Ramos (cell line): ENCODE measurements at regions not wholly inside any gene's neighbourhood (a gene's known extent, or its start where the extent isn't known, plus 50 kb on each side); places are given as distances from the start of the nearest gene placed in this dataset.

ENCODE experiments used
- in situ Hi-C: fragments of 300-500 bp; cut with MboI; formaldehyde crosslinking; loops from one replicate; pipeline ENCODE4 v1.14.3; 2022; ENCODE audit warnings: low sequenced_read_pairs; ENCODE audit not compliant: unreplicated experiment

GRCh38 chr7:17474724-17475344, 176.4 kb downstream of the AHR start:
- in situ Hi-C loops = no loop called here

DNA sequence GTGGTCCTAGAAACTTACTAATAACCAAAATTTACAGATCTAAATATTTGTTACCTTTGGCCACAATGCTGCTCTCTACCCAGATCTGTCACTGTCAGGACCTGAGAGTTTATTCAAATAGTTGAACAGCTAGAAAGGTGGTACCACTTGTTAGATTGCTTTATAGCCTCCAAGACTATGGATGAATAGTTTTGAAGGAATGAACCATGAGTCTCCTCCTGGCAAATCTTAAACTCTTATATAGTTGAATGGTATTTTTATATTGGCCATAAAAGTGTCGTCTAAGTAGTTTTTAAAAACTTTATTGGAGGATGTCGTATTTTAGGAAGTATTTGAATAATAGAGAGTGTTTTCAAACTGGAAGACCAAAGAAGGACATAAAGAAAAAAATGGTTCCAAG, 178.7 kb downstream of the AHR start:
- in situ Hi-C loops = no loop called here

DNA sequence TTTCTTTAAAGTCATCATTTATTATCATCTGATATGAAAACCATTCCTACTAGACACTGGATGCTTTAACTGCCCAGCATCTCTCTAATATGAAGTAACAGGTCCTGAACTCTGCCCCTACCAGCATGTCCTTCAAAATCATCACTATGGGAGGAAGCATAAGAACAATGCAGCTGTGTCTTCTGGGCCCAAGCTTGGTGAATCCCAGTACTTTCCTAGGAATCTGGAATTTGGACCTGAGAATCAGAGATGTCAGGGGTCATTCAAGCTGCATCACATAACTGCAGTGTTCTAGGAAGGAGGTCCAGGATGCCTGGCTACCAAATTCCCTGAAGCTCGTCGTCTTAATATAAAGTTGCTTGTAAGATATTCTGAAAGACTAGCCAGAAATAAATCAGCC, 182.7 kb downstream of the AHR start:
- in situ Hi-C loops = no loop called here

DNA sequence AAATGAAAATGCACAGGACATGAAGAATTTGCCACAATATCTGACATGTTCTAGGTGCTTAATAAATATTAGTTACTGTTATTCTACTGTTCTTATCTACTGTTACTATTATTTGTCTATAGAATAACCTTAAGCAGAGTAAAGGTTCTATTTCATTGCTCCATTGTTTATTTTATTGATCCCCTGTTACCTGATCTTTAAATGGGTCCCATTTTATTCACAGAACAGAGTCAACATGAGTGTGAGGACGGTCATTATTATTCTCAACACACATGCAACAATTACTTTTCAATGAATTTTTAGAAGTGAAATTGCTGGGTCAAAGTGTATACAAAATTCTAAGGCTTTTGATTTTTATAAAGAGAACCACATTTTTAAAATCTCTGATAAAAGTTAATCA, 186.9 kb downstream of the AHR start:
- in situ Hi-C loops = no loop called here

- in situ Hi-C loops = no loop called here
Measured at GRCh38 chr7:17485904-17486303, 187.5 kb downstream of the AHR start.

GRCh38 chr7:17486835-17487234, 188.4 kb downstream of the AHR start:
- in situ Hi-C loops = no loop called here

DNA sequence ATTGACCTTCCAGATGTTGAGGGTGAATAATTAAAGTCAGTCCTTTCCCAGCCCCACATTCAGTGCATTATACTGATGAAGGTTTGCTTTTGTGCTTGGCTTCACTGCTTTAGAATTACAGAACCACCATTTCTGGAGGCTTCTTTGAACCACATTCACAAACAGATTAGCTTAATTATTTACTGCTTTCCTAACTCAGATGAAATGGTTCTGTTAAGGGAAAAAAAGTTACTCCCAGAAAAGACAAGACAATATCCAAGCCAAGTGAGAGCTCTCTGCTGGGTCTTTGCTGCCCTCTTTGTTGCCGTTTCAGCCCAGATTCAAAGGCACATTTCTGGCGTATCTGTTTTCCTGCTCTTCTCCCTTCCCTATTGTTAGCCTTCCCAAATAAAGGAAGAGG, 188.9 kb downstream of the AHR start:
- in situ Hi-C loops = no loop called here

DNA sequence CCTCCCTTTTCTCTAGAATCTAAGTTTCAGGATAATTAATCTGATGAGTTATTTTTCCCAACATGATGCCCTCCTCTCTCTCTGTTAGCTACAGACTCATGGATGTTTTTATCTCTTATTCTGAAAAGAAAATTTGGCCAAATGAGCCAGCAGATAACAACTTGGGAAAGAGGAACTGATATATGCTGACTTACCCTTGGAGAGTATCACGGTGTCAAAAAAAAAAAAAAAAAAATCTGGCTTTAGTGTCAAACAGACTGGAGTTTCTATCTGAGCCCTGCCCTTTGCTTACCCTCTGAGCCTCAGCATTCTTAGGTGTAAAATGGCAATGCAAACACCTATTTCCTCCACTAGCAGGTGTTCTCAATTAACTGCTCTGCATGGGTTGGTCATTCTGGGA, 190.4 kb downstream of the AHR start:
- in situ Hi-C loops = no loop called here

- in situ Hi-C loops = no loop called here
Measured at GRCh38 chr7:17489961-17490360, 191.5 kb downstream of the AHR start.

GRCh38 chr7:17490825-17491224, 192.4 kb downstream of the AHR start:
- in situ Hi-C loops = no loop called here

GRCh38 chr7:17492437-17492836, 194.0 kb downstream of the AHR start:
- in situ Hi-C loops = no loop called here

DNA sequence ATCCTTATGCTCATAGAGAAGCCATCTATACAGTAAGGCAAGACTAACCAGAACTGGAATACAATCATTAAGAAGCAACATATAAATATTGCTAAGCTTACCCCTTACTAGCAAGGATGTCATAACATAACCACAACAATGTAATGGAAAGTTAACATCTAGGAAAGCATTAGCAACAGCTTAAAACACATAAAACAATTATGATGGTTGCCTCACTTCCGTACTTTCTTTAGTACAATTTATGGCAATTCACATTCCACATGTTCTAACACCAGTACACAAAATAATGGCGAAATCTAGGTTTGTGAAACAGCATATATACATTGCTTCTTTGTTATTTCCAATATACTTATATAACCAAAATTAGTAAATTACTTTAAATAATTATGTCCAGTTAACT, 195.0 kb downstream of the AHR start:
- in situ Hi-C loops = no loop called here

DNA sequence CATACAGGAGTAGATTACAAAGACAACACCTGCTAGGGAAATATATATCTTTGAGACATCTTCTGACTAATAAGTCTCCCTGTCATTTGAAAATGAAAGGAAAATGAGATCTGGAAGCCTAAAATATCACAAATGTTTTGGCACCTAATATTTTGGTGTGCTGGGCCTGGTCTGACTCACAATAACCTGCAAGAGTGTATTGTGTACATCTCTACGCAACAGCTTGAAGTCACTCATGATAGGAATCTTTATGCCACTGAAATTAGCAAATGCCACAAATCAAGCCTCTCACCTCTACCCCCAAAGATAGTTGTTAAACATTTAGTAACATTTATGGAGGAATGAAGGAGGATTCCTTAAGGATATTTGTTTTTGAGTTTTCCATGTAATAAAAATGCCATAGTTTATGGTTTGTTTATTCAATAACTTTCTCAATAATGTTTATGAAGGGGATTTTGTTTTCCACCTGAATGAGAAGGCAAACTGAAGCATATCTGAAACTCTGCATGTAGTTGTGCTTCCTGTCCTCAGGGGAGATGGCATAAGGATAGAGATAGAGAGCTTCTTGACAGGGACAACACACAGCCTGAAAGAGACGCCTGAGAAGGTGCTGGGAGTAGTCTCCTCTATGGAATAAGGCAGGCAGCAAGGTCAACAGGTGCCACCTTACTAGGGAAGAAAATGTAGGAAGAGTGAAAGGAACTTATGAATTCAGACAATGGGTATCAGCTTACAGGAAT, 197.4 kb downstream of the AHR start:
- in situ Hi-C loops = no loop called here

- in situ Hi-C loops = no loop called here
Measured at GRCh38 chr7:17497136-17497535, 198.7 kb downstream of the AHR start.

DNA sequence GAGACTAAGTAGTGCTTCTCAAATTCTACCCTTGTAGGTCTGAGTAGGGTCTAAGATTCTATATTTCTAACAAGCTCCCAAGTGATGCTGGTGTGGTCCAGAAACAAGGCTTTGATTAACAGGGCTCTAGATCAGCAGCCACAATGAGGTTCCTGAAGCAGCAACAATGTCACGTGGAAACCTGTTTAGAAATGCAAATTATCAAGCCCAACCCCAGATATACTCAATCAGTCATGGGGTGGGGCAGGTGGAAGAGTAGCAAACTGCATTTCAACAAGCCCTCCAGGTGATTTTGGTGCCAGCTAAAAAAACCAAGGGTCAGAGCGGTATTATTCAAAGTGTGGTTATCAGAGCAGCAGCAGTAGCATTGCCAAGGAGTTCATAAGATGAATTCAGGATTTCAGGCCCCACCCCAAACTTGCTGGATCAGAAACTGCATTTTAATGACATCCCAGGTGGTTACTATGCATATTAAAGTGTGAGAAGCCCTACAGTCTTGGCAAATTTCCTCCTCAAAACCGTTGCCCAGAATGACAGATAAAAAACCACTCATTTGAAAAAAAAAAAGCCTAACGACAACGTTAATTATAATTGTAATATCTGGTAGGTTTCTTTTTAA, 199.2 kb downstream of the AHR start:
- in situ Hi-C loops = no loop called here

- in situ Hi-C loops = no loop called here
Measured at GRCh38 chr7:17498230-17498629, 199.8 kb downstream of the AHR start.

DNA sequence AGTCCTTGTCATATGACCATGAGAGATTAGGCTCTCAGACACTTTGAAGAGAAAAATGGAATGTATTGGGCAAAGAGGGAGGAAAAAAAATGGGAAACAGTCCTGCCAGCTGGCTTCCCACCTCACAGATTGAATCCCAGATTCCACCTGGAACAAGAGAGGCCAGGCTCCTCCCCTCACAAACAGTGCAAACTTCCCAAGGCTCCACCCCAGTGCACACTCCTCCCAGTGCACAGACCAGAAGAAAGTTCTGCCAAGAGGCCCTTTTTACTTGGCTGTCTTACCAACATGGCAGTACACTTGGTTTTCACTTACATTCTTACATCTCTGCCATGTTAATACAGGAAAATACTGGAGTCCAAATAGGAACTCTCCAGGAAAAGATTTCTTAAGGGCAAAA, 202.3 kb downstream of the AHR start:
- in situ Hi-C loops = no loop called here

- in situ Hi-C loops = no loop called here
Measured at GRCh38 chr7:17501441-17502212, 203.2 kb downstream of the AHR start.

- in situ Hi-C loops = no loop called here
Measured at GRCh38 chr7:17502213-17503060, 204.0 kb downstream of the AHR start.

DNA sequence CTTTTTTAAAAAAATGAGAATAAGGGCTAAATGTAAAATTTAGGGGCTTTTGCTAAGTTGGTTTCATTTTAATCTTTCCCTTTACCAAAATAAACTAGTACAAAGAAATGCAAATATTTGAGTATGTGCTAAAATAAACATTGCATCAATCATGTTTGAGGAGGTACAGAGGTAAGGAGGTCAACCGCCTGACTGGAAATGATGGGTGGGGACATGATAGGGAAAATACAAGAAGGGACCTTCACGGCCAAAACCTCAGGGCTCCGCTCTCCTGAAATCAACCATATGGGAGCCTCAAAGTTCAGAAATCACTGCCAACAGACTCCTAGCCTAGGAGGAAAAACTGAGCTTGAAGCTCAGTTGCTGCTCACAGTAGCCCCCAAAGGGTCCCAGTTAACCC, 207.6 kb downstream of the AHR start:
- in situ Hi-C loops = no loop called here
